Loucy (cell line): ENCODE measurements at regions not wholly inside any gene's neighbourhood (a gene's known extent, or its start where the extent isn't known, plus 50 kb on each side); places are given as distances from the start of the nearest gene placed in this dataset.

Source experiments
- H2AFZ ChIP-seq: fragments of 200-600 bp; sonication (generic); 2 replicates; pipeline ENCODE4 v1.6.0; 2016; ENCODE audit warnings: antibody characterized with exemption, mild to moderate bottlenecking, low read length, moderate library complexity
- H3F3A ChIP-seq: fragments of 200-600 bp; 2 replicates; pipeline ENCODE4 v1.6.0; 2016; ENCODE audit warnings: antibody characterized with exemption, low read depth, mild to moderate bottlenecking
- H3K27me3 ChIP-seq: fragments of 200-600 bp; sonication (generic); 2 replicates; pipeline ENCODE4 v1.6.1; 2014; ENCODE audit warnings: low read length, mild to moderate bottlenecking; ENCODE audit not compliant: insufficient read depth, poor library complexity, severe bottlenecking
- H3K36me3 ChIP-seq: fragments of 200-600 bp; sonication (generic); 2 replicates; pipeline ENCODE4 v1.6.1; 2016; ENCODE audit warnings: low read length; ENCODE audit not compliant: insufficient read depth
- H3K4me1 ChIP-seq: fragments of 200-600 bp; sonication (generic); 2 replicates; pipeline ENCODE4 v1.5.1; 2014; ENCODE audit warnings: low read length, mild to moderate bottlenecking; ENCODE audit not compliant: insufficient read depth, poor library complexity, severe bottlenecking
- H3K4me2 ChIP-seq: fragments of 200-600 bp; sonication (generic); 2 replicates; pipeline ENCODE4 v1.6.0; 2014; ENCODE audit warnings: antibody characterized with exemption, low read length, low read depth, mild to moderate bottlenecking; ENCODE audit not compliant: poor library complexity, severe bottlenecking
- H3K4me3 ChIP-seq: fragments of 200-600 bp; sonication (generic); 2 replicates; pipeline ENCODE4 v1.5.1; 2014; ENCODE audit warnings: low read length, mild to moderate bottlenecking, mixed read lengths; ENCODE audit not compliant: poor library complexity, severe bottlenecking
- H3K79me2 ChIP-seq: fragments of 200-600 bp; sonication (generic); 2 replicates; pipeline ENCODE4 v1.6.1; 2014; ENCODE audit warnings: low read length; ENCODE audit not compliant: insufficient read depth
- H3K9ac ChIP-seq: fragments of 200-600 bp; sonication (generic); 2 replicates; pipeline ENCODE4 v1.6.0; 2014; ENCODE audit warnings: mild to moderate bottlenecking, low read depth, low read length, moderate library complexity; ENCODE audit not compliant: poor library complexity, severe bottlenecking
- H3K9me2 ChIP-seq: fragments of 200-600 bp; sonication (generic); replicated peaks from 2 replicates; pipeline ENCODE4 v1.6.1; 2016; ENCODE audit warnings: low read depth, low read length, mixed read lengths
- H3K9me3 ChIP-seq: fragments of 200-600 bp; sonication (generic); 2 replicates; pipeline ENCODE4 v1.6.1; 2014; ENCODE audit warnings: mild to moderate bottlenecking, antibody characterized with exemption, low read length, low read depth; ENCODE audit not compliant: insufficient read depth
- H4K20me1 ChIP-seq: fragments of 200-600 bp; sonication (generic); 2 replicates; pipeline ENCODE4 v1.6.0; 2014; ENCODE audit warnings: antibody characterized with exemption, low read length, mild to moderate bottlenecking; ENCODE audit not compliant: insufficient read depth, poor library complexity, severe bottlenecking
- CTCF ChIP-seq: fragments of 200-600 bp; sonication (generic); conservative IDR thresholded peaks from 2 replicates; pipeline ENCODE4 v1.5.1; 2014; ENCODE audit warnings: mild to moderate bottlenecking, antibody characterized with exemption, low read length
- EZH2phosphoT487 ChIP-seq: fragments of 200-600 bp; IDR thresholded peaks from 2 replicates; pipeline ENCODE4 v1.6.1; 2018; ENCODE audit warnings: antibody characterized with exemption, mild to moderate bottlenecking, moderate library complexity, borderline replicate concordance

GRCh38 chr3:59268170-59268569 is 218.3 kb upstream of the CFAP20DC start:
- Histone ChIP-seq H3K4me1 (no peaks in the 10 kb centered on the region), H3K9me2 (no peaks in the 10 kb centered on the region), H3K79me2 (no peaks in the 10 kb centered on the region), H3K9ac (no peak overlapping the region), H3F3A (no peaks in the 10 kb centered on the region), H2AFZ (no peak overlapping the region), H3K27me3 (no peaks in the 10 kb centered on the region), H3K4me3 (no peak overlapping the region), H3K9me3 (no peaks in the 10 kb centered on the region), H4K20me1 (no peaks in the 10 kb centered on the region), H3K4me2 (no peak overlapping the region), H3K36me3 (no peaks in the 10 kb centered on the region)
- TF ChIP-seq EZH2phosphoT487 (no peak), CTCF (no peak)

- Histone ChIP-seq H3K36me3 (no peaks in the 10 kb centered on the region), H3K27me3 (no peaks in the 10 kb centered on the region), H3K9ac (no peak overlapping the region), H3K4me3 (no peak overlapping the region), H3K9me2 (no peaks in the 10 kb centered on the region), H4K20me1 (no peaks in the 10 kb centered on the region), H3K79me2 (no peaks in the 10 kb centered on the region), H3K9me3 (no peaks in the 10 kb centered on the region), H3F3A (no peaks in the 10 kb centered on the region), H3K4me2 (no peak overlapping the region), H3K4me1 (no peaks in the 10 kb centered on the region), H2AFZ (no peak overlapping the region)
- TF ChIP-seq CTCF (no peak), EZH2phosphoT487 (no peak)
Observed at GRCh38 chr3:59267021-59267420, 217.2 kb upstream of the CFAP20DC start.

GRCh38 chr3:59266551-59266950 is 216.7 kb upstream of the CFAP20DC start:
- TF ChIP-seq CTCF (no peak), EZH2phosphoT487 (no peak)
- Histone ChIP-seq H3K79me2 (no peaks in the 10 kb centered on the region), H3K9ac (no peak overlapping the region), H3K9me2 (no peaks in the 10 kb centered on the region), H3K9me3 (no peaks in the 10 kb centered on the region), H2AFZ (no peak overlapping the region), H4K20me1 (no peaks in the 10 kb centered on the region), H3K27me3 (no peaks in the 10 kb centered on the region), H3K4me1 (no peaks in the 10 kb centered on the region), H3K4me3 (no peak overlapping the region), H3K4me2 (no peak overlapping the region), H3K36me3 (no peaks in the 10 kb centered on the region), H3F3A (no peaks in the 10 kb centered on the region)
